ENCODE measurements at regions not wholly inside any gene's neighbourhood (a gene's known extent, or its start where the extent isn't known, plus 50 kb on each side); places are given as distances from the start of the nearest gene placed in this dataset.

DNA sequence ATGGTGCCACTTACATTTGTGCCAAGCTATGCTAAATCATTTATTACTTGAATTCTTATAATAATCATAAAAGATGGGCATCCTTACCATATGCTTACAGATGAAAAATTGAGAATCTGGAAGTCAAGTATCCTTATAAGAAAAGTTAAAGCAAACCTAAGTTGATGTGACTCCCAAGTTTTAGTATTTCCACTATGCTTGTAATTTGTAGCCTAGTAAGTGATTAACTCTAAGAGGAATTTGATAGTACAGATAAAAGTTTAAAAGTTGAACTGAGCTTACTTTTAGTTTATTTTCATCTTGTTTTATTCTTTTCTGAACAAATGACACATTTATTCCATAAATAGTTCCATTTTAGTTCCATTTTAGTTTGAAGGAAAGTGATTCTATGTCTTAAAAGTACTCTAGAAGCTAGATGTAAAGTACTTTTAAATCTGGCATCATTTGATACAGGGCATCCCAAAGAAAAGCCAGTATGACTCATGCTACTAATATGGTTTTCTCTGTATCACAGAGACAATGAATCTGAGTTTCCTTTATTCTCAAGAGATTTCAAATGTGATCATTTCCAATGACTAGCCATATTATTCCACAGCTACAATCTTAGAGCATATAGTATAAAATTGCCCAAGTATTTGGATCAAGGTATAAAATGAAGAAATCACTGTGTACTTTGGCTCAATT lies 596.0 kb downstream of the SLC16A7 start:
- TF ChIP-seq, protein P1, sequence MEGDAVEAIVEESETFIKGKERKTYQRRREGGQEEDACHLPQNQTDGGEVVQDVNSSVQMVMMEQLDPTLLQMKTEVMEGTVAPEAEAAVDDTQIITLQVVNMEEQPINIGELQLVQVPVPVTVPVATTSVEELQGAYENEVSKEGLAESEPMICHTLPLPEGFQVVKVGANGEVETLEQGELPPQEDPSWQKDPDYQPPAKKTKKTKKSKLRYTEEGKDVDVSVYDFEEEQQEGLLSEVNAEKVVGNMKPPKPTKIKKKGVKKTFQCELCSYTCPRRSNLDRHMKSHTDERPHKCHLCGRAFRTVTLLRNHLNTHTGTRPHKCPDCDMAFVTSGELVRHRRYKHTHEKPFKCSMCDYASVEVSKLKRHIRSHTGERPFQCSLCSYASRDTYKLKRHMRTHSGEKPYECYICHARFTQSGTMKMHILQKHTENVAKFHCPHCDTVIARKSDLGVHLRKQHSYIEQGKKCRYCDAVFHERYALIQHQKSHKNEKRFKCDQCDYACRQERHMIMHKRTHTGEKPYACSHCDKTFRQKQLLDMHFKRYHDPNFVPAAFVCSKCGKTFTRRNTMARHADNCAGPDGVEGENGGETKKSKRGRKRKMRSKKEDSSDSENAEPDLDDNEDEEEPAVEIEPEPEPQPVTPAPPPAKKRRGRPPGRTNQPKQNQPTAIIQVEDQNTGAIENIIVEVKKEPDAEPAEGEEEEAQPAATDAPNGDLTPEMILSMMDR (IDR thresholded peaks at IDR 0.05; ENCODE audit: borderline replicate concordance, control extremely low read depth, extremely low read depth, insufficient read depth, missing control alignments), result no peak
- in situ Hi-C loops (cut with MboI; ENCODE audit: low sequenced_read_pairs, unreplicated experiment), result no loop called here
- no peak for DNase-seq (ENCODE audit: low spot score)

DNA sequence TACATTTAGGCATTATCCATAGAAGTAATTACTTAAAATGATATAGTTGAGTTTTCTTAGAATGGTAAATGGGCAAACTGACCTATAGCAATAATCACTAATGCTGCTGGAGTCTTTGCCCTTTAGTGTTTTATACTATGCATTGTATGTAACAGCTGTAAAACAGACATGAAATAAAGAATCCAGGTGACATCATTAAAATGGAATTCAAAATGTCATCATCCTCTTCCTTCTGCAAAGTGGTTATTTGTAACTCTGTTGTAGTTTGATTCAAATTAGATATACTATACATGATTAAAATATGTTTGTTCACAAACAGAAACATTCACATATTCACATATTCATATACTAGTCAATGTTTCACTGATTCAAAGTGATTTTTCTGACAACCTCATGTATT lies 598.8 kb downstream of the SLC16A7 start:
- DNase-seq (ENCODE audit: low spot score), result no peak
- TF ChIP-seq, protein P1 (IDR thresholded peaks at IDR 0.05; ENCODE audit: borderline replicate concordance, control extremely low read depth, extremely low read depth, insufficient read depth, missing control alignments), result no peak
- in situ Hi-C loops (cut with MboI; ENCODE audit: low sequenced_read_pairs, unreplicated experiment), result no loop called here

DNA sequence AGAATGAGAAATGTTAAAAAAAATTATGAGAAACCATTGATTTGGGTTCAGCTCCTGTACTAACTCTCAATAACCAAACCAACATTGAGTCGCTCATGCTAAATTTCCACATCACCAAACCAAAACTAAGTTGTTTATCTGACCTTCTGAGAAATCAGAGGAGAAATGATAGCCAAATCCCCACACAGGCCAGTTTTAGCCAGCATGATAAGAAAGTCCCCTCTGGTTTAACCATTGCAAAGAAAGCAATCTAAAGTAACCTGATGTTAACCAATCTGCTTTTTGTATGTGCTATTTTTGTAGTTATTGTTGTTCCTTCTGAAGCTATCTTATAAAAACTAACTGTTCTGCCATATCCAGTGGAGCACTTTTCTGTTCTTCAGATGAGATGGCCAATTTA lies 599.7 kb downstream of the SLC16A7 start:
- in situ Hi-C loops (cut with MboI; ENCODE audit: low sequenced_read_pairs, unreplicated experiment), result no loop called here
- TF ChIP-seq, protein P1 (IDR thresholded peaks at IDR 0.05; ENCODE audit: borderline replicate concordance, control extremely low read depth, extremely low read depth, insufficient read depth, missing control alignments), result no peak
- DNase-seq (ENCODE audit: low spot score), result no peak

DNA sequence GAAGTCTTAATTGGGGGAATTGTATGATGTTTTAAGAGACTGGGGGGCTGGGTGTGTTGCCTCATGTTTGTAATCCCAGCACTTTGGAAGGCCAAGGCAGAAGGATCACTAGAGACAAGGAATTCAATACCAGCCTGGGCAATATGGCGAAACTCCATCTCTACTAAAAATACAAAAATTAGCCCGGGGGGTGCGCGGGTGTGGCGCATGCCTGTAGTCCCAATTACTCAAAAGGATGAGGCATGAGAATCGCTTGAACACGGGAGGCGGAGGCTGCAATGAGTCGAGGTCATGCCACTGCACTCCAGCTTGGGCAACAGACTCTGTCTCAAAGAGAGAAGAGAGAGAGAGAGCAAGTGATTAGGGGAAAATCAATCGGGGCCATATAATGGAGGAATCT lies 600.5 kb downstream of the SLC16A7 start:
- in situ Hi-C loops (cut with MboI; ENCODE audit: low sequenced_read_pairs, unreplicated experiment), result no loop called here
- no peak for DNase-seq (ENCODE audit: low spot score)
- TF ChIP-seq, protein P1 (IDR thresholded peaks at IDR 0.05; ENCODE audit: borderline replicate concordance, control extremely low read depth, extremely low read depth, insufficient read depth, missing control alignments), result no peak

DNA sequence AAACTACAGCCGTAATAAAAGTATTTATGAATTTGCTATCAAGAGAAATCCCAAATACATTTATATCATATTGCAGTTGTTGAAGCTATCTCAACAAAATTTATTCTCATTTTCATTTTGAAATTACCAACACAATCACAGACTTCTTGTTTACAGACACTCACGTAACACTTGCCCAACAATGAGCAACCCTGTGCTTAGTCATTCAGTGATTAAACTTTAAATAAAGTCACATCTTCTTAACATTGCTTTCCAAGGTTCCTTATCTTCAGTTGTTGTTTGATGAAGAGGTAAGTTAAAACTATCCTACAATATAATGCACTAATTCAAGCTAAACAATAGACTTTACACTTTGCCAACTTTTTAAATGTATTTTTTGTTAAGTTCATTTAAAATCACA lies 601.8 kb downstream of the SLC16A7 start:
- TF ChIP-seq, protein P1 (IDR thresholded peaks at IDR 0.05; ENCODE audit: borderline replicate concordance, control extremely low read depth, extremely low read depth, insufficient read depth, missing control alignments), result no peak
- in situ Hi-C loops (cut with MboI; ENCODE audit: low sequenced_read_pairs, unreplicated experiment), result no loop called here
- no peak for DNase-seq (ENCODE audit: low spot score)

DNA sequence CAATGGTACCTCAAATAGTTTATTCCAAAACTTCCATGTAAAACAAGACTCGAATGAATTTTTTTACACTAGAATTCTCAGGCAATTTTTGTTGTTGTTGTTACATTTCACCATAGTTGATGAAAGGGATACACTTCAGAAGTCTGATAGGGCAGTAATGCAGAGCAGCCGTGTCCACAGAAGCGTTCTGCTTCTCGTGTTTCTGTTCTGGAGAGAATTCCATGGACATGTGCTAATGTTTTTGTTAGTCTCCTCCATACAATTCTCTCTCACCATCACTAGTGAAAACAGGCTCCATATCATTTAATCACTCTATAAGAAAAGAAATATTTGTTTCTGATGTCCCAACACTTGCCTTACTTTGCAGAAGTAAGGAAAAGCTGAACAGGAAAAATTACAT lies 606.1 kb downstream of the SLC16A7 start:
- no peak for DNase-seq (ENCODE audit: low spot score)
- in situ Hi-C loops (cut with MboI; ENCODE audit: low sequenced_read_pairs, unreplicated experiment), result no loop called here

More for the DNA sequence above, 606.1 kb downstream of the SLC16A7 start:
- TF ChIP-seq, protein P1 (IDR thresholded peaks at IDR 0.05; ENCODE audit: borderline replicate concordance, control extremely low read depth, extremely low read depth, insufficient read depth, missing control alignments), result no peak

Measured in GM13976 (cell line).